CD4-positive, alpha-beta T cell treated with Interleukin-10 for 1 hour (primary cell): ENCODE measurements at regions not wholly inside any gene's neighbourhood (a gene's known extent, or its start where the extent isn't known, plus 50 kb on each side); places are given as distances from the start of the nearest gene placed in this dataset.

Source experiments
- DNase-seq: peaks from one replicate; pipeline ENCODE4 v3.0.0-alpha.2; 2020

GRCh38 chr11:88231894-88232482 lies 56.7 kb upstream of the RAB38 start:
- DNase-seq, result peak; percentile 27

- DNase-seq, result no peak
Measured at GRCh38 chr11:88229303-88229702, 54.1 kb upstream of the RAB38 start.
